SK-N-SH (cell line): ENCODE measurements at regions not wholly inside any gene's neighbourhood (a gene's known extent, or its start where the extent isn't known, plus 50 kb on each side); places are given as distances from the start of the nearest gene placed in this dataset.

Experiments used
- CTCF ChIP-seq: fragments of 200-600 bp; sonication (generic); IDR thresholded peaks from 2 replicates; pipeline ENCODE4 v1.6.1; 2017; ENCODE audit warnings: antibody characterized with exemption, mild to moderate bottlenecking, moderate library complexity
- EP300 ChIP-seq, 2 experiments: IDR thresholded peaks; 2 replicates each; pipeline versions ENCODE4 v1.4.0 to v1.6.1; 2012; ENCODE audit warnings: borderline replicate concordance in 1 of 2, low read depth in 1 of 2, low read length in 1 of 2
- IRF3 ChIP-seq: fragments of 150-350 bp; IDR thresholded peaks from 2 replicates; pipeline ENCODE4 v1.6.1; 2016; ENCODE audit warnings: mild to moderate bottlenecking, low read depth, low read length
- RXRA ChIP-seq: IDR thresholded peaks from 2 replicates; pipeline ENCODE4 v1.4.0; 2012; ENCODE audit warnings: low read depth, mild to moderate bottlenecking, borderline replicate concordance

DNA sequence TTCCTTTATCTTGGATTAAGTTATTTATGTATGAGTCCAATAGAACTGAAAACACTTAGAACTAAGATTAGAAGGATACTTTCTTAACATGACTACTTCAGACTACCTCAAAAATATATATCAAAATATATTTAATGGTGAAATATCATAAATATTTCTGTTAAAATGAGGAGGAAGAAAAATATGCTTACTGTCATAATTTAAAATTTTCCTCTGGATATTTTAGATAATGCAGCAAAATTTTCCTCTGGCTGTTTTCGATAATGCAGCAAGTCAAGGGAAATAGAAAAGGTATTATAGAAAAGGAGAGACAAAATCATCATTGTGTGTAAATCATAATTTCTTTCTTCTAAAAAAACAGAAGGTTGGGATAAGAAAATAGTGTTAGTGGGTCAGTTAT, 263.3 kb downstream of the HS3ST3A1 start:
- no peak for TF ChIP-seq RXRA
- TF ChIP-seq IRF3: no peak
- TF ChIP-seq EP300 (IDR thresholded peaks at IDR 0.05; ENCODE audit: borderline replicate concordance in 1 of 2, low read depth in 1 of 2, low read length in 1 of 2): no peak
- TF ChIP-seq CTCF: no peak
